ENCODE measurements at regions not wholly inside any gene's neighbourhood (a gene's known extent, or its start where the extent isn't known, plus 50 kb on each side); places are given as distances from the start of the nearest gene placed in this dataset.

DNA sequence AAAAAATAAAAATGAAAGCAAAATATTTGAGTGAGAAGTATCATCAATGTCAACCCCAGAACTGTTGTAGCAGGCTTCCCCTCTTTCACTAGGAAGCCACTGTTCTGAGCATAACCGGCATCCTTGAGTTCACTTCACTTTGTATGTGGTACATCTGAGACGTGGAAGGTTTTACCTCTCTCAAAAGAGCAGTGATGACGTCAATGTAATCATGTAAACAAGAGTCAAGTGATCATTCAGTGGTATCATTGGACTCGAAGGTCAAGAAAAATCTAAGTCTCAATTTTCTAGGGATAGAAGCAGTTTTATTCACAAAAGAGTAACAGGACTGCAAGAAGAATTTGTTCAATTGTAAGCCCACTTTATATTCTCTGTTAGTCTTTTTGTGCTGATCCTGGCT, 339.8 kb upstream of the THRB start:
- TF ChIP-seq, protein P1, sequence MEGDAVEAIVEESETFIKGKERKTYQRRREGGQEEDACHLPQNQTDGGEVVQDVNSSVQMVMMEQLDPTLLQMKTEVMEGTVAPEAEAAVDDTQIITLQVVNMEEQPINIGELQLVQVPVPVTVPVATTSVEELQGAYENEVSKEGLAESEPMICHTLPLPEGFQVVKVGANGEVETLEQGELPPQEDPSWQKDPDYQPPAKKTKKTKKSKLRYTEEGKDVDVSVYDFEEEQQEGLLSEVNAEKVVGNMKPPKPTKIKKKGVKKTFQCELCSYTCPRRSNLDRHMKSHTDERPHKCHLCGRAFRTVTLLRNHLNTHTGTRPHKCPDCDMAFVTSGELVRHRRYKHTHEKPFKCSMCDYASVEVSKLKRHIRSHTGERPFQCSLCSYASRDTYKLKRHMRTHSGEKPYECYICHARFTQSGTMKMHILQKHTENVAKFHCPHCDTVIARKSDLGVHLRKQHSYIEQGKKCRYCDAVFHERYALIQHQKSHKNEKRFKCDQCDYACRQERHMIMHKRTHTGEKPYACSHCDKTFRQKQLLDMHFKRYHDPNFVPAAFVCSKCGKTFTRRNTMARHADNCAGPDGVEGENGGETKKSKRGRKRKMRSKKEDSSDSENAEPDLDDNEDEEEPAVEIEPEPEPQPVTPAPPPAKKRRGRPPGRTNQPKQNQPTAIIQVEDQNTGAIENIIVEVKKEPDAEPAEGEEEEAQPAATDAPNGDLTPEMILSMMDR (IDR thresholded peaks at IDR 0.05), result no peak
- TF ChIP-seq, protein P2, sequence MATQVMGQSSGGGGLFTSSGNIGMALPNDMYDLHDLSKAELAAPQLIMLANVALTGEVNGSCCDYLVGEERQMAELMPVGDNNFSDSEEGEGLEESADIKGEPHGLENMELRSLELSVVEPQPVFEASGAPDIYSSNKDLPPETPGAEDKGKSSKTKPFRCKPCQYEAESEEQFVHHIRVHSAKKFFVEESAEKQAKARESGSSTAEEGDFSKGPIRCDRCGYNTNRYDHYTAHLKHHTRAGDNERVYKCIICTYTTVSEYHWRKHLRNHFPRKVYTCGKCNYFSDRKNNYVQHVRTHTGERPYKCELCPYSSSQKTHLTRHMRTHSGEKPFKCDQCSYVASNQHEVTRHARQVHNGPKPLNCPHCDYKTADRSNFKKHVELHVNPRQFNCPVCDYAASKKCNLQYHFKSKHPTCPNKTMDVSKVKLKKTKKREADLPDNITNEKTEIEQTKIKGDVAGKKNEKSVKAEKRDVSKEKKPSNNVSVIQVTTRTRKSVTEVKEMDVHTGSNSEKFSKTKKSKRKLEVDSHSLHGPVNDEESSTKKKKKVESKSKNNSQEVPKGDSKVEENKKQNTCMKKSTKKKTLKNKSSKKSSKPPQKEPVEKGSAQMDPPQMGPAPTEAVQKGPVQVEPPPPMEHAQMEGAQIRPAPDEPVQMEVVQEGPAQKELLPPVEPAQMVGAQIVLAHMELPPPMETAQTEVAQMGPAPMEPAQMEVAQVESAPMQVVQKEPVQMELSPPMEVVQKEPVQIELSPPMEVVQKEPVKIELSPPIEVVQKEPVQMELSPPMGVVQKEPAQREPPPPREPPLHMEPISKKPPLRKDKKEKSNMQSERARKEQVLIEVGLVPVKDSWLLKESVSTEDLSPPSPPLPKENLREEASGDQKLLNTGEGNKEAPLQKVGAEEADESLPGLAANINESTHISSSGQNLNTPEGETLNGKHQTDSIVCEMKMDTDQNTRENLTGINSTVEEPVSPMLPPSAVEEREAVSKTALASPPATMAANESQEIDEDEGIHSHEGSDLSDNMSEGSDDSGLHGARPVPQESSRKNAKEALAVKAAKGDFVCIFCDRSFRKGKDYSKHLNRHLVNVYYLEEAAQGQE (IDR thresholded peaks at IDR 0.05; ENCODE audit: insufficient read depth in 1 of 2, low read depth in 2 of 2, low read length in 1 of 2), result no peak
- TF ChIP-seq TCF7L2 (IDR thresholded peaks at IDR 0.05; ENCODE audit: low read depth, low read length) (no peak), SIN3A (IDR thresholded peaks at IDR 0.05; ENCODE audit: borderline replicate concordance, insufficient read depth, low read depth, low read length) (no peak), POLR2AphosphoS5 (IDR thresholded peaks at IDR 0.05; ENCODE audit: low read depth, low read length) (no peak)
- Histone ChIP-seq H3K27ac (ENCODE audit: low read length) (no peak overlapping the region), H3K4me1 (ENCODE audit: control insufficient read depth, insufficient read depth, low read length) (no peaks in the 10 kb centered on the region), H3K27me3 (ENCODE audit: control insufficient read depth, insufficient read depth, low read length) (peaks cover 3% of the 10 kb centered on the region), H3K9me3 (ENCODE audit: control insufficient read depth, insufficient read depth, low read depth, low read length) (no peaks in the 10 kb centered on the region), H3K4me3 (ENCODE audit: low read depth in 2 of 2, low read length in 2 of 2) (no peak overlapping the region), H3K36me3 (ENCODE audit: control insufficient read depth, insufficient read depth, low read length) (no peaks in the 10 kb centered on the region)
- no TSS peak for BruUV-seq (replicated peaks)
- ChIA-PET POLR2A (no interaction called here), CTCF (no interaction called here)
- no peak for ATAC-seq
- no peak for DNase-seq (ENCODE audit: low read depth, low spot score)
- in situ Hi-C loops (cut with HindIII; ENCODE audit: low pct_unique_long_range_greater_than_20kb, low sequenced_read_pairs), result no loop called here
- intact Hi-C loops (cut with micrococcal nuclease; ENCODE audit: unreplicated experiment), result no loop called here

DNA sequence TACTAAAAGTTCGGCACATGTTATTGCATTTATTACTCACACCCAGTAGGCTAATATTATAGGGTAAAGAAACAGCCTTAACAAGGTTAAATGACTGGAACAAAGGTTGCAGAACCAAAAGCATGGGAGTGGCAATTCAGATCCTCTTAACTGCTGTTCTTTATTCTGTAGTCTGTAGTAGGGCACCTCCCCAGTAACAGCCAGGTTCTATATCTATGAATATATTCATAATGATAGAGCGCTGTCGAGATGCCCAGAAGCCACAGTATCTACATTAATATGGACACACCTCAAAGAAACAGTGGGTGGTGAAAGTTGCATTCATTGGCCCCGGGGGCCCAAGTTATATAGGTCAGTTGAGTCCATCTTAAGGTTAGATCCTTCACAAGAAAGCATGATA, 340.9 kb upstream of the THRB start:
- Histone ChIP-seq H3K4me1 (ENCODE audit: control insufficient read depth, insufficient read depth, low read length) (no peaks in the 10 kb centered on the region), H3K27ac (ENCODE audit: low read length) (no peak overlapping the region), H3K27me3 (ENCODE audit: control insufficient read depth, insufficient read depth, low read length) (peaks cover 3% of the 10 kb centered on the region), H3K4me3 (ENCODE audit: low read depth in 2 of 2, low read length in 2 of 2) (no peak overlapping the region), H3K9me3 (ENCODE audit: control insufficient read depth, insufficient read depth, low read depth, low read length) (no peaks in the 10 kb centered on the region), H3K36me3 (ENCODE audit: control insufficient read depth, insufficient read depth, low read length) (no peaks in the 10 kb centered on the region)
- no TSS peak for BruUV-seq (replicated peaks)
- ATAC-seq (no peak), DNase-seq (ENCODE audit: low read depth, low spot score) (no peak)
- ChIA-PET POLR2A (no interaction called here), CTCF (no interaction called here)
- intact Hi-C loops (cut with micrococcal nuclease; ENCODE audit: unreplicated experiment), result no loop called here
- in situ Hi-C loops (cut with HindIII; ENCODE audit: low pct_unique_long_range_greater_than_20kb, low sequenced_read_pairs), result no loop called here
- no peak for TF ChIP-seq TCF7L2 (IDR thresholded peaks at IDR 0.05; ENCODE audit: low read depth, low read length)
- TF ChIP-seq, protein P1 (IDR thresholded peaks at IDR 0.05), result no peak
- TF ChIP-seq POLR2AphosphoS5 (IDR thresholded peaks at IDR 0.05; ENCODE audit: low read depth, low read length), result no peak
- no peak for TF ChIP-seq SIN3A (IDR thresholded peaks at IDR 0.05; ENCODE audit: borderline replicate concordance, insufficient read depth, low read depth, low read length)
- TF ChIP-seq, protein P2 (IDR thresholded peaks at IDR 0.05; ENCODE audit: insufficient read depth in 1 of 2, low read depth in 2 of 2, low read length in 1 of 2), result no peak
